SK-N-SH (cell line): ENCODE measurements at regions not wholly inside any gene's neighbourhood (a gene's known extent, or its start where the extent isn't known, plus 50 kb on each side); places are given as distances from the start of the nearest gene placed in this dataset.

Experiments used
- CTCF ChIA-PET: fragments of 300-600, 350-600 bp; formaldehyde crosslinking; extraction: SDS; loops from one replicate; lab custom pipeline; 2021; lab: Yijun Ruan, JAX
- POLR2A ChIA-PET: fragments of 350-600 bp; sonication (Branson Sonifier 250); formaldehyde crosslinking; extraction: SDS; loops from one replicate; lab custom pipeline; 2020; ENCODE audit warnings: antibody characterized with exemption, inconsistent platforms; lab: Yijun Ruan, JAX
- DNase-seq: peaks from one replicate; pipeline ENCODE4 v3.0.0; 2012
- H2AFZ ChIP-seq: fragments of 200-600 bp; sonication (generic); 2 replicates; pipeline ENCODE4 v1.8.1; 2016; ENCODE audit warnings: antibody characterized with exemption, mild to moderate bottlenecking, low read depth
- H3F3A ChIP-seq: fragments of 200-600 bp; sonication (generic); replicated peaks from 2 replicates; pipeline ENCODE3; 2016; ENCODE audit warnings: antibody characterized with exemption, mild to moderate bottlenecking; ENCODE audit not compliant: insufficient read depth
- H3K27ac ChIP-seq, 2 experiments: fragments of 200-500 bp in 1 of 2; fragments of 200-600 bp in 1 of 2; sonication (Bioruptor generic) in 1 of 2; sonication (generic), shearing (Covaris generic) in 1 of 2; 2 replicates each; pipeline versions ENCODE4 v1.5.1 to v1.6.1; 2014 to 2016; ENCODE audit warnings: low read depth in 2 of 2, inconsistent platforms in 1 of 2, low read length in 1 of 2, mild to moderate bottlenecking in 1 of 2, mixed read lengths in 1 of 2
- H3K27me3 ChIP-seq: fragments of 200-600 bp; sonication (generic), shearing (Covaris generic); 2 replicates; pipeline ENCODE4 v1.6.1; 2016; ENCODE audit warnings: mixed run types; ENCODE audit not compliant: insufficient read depth
- H3K36me3 ChIP-seq, 2 experiments: fragments of 200-500 bp in 1 of 2; fragments of 200-600 bp in 1 of 2; sonication (Bioruptor generic) in 1 of 2; sonication (generic) in 1 of 2; replicated peaks in 1 of 2; 2 replicates each; pipeline versions ENCODE3 to v1.5.1; 2014 to 2016; ENCODE audit warnings: low read length in 1 of 2, mild to moderate bottlenecking in 1 of 2; ENCODE audit not compliant: insufficient read depth in 2 of 2, control insufficient read depth in 1 of 2
- H3K4me1 ChIP-seq, 2 experiments: fragments of 200-500 bp in 1 of 2; fragments of 200-600 bp in 1 of 2; sonication (Bioruptor generic) in 1 of 2; sonication (generic), shearing (Covaris generic) in 1 of 2; 2 replicates each; pipeline versions ENCODE4 v1.5.1 to v1.6.1; 2014 to 2016; ENCODE audit warnings: low read depth in 1 of 2, low read length in 1 of 2, mixed run types in 1 of 2; ENCODE audit not compliant: insufficient read depth in 2 of 2, control insufficient read depth in 1 of 2
- H3K4me2 ChIP-seq: fragments of 200-600 bp; sonication (generic), shearing (Covaris generic); 2 replicates; pipeline ENCODE4 v1.6.1; 2017; ENCODE audit warnings: mixed run types
- H3K4me3 ChIP-seq, 2 experiments: fragments of 200-500 bp in 1 of 2; fragments of 200-600 bp in 1 of 2; sonication (Bioruptor generic) in 1 of 2; sonication (generic), shearing (Covaris generic) in 1 of 2; 2 replicates each; pipeline versions ENCODE4 v1.5.1 to v1.8.1; 2014 to 2016; ENCODE audit warnings: low read depth in 2 of 2, inconsistent platforms in 1 of 2, low read length in 1 of 2, mild to moderate bottlenecking in 1 of 2, mixed read lengths in 1 of 2, moderate library complexity in 1 of 2
- H3K79me2 ChIP-seq: fragments of 200-600 bp; sonication (generic); 2 replicates; pipeline ENCODE4 v1.8.1; 2017; ENCODE audit warnings: mild to moderate bottlenecking; ENCODE audit not compliant: insufficient read depth
- H3K9ac ChIP-seq: fragments of 200-600 bp; sonication (generic); 2 replicates; pipeline ENCODE4 v1.6.1; 2017; ENCODE audit warnings: mixed run types
- H3K9me2 ChIP-seq: fragments of 200-600 bp; sonication (generic); 2 replicates; pipeline ENCODE4 v1.6.1; 2017; ENCODE audit warnings: mixed run types
- H3K9me3 ChIP-seq: fragments of 200-600 bp; sonication (generic); 2 replicates; pipeline ENCODE4 v1.6.1; 2017; ENCODE audit warnings: mixed run types, mild to moderate bottlenecking, moderate library complexity
- H4K20me1 ChIP-seq: fragments of 200-600 bp; sonication (generic); 2 replicates; pipeline ENCODE4 v1.6.1; 2017; ENCODE audit warnings: mild to moderate bottlenecking, mixed run types; ENCODE audit not compliant: insufficient read depth
- ELF1 ChIP-seq: IDR thresholded peaks from 2 replicates; pipeline ENCODE4 v1.4.0; 2012
- EP300 ChIP-seq, 2 experiments: IDR thresholded peaks; 2 replicates each; pipeline versions ENCODE4 v1.4.0 to v1.6.1; 2012; ENCODE audit warnings: borderline replicate concordance in 1 of 2, low read depth in 1 of 2, low read length in 1 of 2
- FOSL2 ChIP-seq: IDR thresholded peaks from 2 replicates; pipeline ENCODE4 v1.4.0; 2012; ENCODE audit warnings: low read depth, mild to moderate bottlenecking, moderate library complexity, borderline replicate concordance
- FOXJ3 ChIP-seq: sonication (generic); formaldehyde crosslinking; IDR thresholded peaks from 2 replicates; pipeline ENCODE4 v1.5.1; 2020; ENCODE audit warnings: mild to moderate bottlenecking, missing genetic modification reagents
- FOXM1 ChIP-seq: IDR thresholded peaks from 2 replicates; pipeline ENCODE4 v1.4.0; 2012; ENCODE audit warnings: low read depth, mild to moderate bottlenecking
- GABPA ChIP-seq: IDR thresholded peaks from 2 replicates; pipeline ENCODE4 v1.4.0; 2012; ENCODE audit warnings: low read depth, mild to moderate bottlenecking
- GATA2 ChIP-seq: sonication (generic); formaldehyde crosslinking; IDR thresholded peaks from 2 replicates; pipeline ENCODE4 v1.5.0; 2020; ENCODE audit warnings: mild to moderate bottlenecking, missing genetic modification reagents
- IRF3 ChIP-seq: fragments of 150-350 bp; IDR thresholded peaks from 2 replicates; pipeline ENCODE4 v1.6.1; 2016; ENCODE audit warnings: mild to moderate bottlenecking, low read depth, low read length
- JUND ChIP-seq: IDR thresholded peaks from 2 replicates; pipeline ENCODE4 v1.4.0; 2012
- MAX ChIP-seq: IDR thresholded peaks from 2 replicates; pipeline ENCODE4 v1.4.0; 2012; ENCODE audit warnings: low read depth
- NFIC ChIP-seq: IDR thresholded peaks from 2 replicates; pipeline ENCODE4 v1.4.0; 2012; ENCODE audit warnings: borderline replicate concordance
- PBX3 ChIP-seq: IDR thresholded peaks from 2 replicates; pipeline ENCODE4; 2012
- POLR2AphosphoS5 ChIP-seq: IDR thresholded peaks from 2 replicates; pipeline ENCODE4 v1.6.1; 2012; ENCODE audit warnings: low read depth, low read length
- RAD21 ChIP-seq: IDR thresholded peaks from 2 replicates; pipeline ENCODE4 v1.6.1; 2012; ENCODE audit warnings: mild to moderate bottlenecking, low read length
- RCOR1 ChIP-seq: fragments of 150-350 bp; IDR thresholded peaks from 2 replicates; pipeline ENCODE4 v1.6.1; 2017; ENCODE audit warnings: antibody characterized with exemption, low read length
- REST ChIP-seq: IDR thresholded peaks from 2 replicates; pipeline ENCODE4 v1.6.1; 2012; ENCODE audit warnings: mild to moderate bottlenecking, low read depth, low read length, moderate library complexity
- RXRA ChIP-seq: IDR thresholded peaks from 2 replicates; pipeline ENCODE4 v1.4.0; 2012; ENCODE audit warnings: low read depth, mild to moderate bottlenecking, borderline replicate concordance
- SIN3A ChIP-seq: IDR thresholded peaks from 2 replicates; pipeline ENCODE4 v1.6.1; 2012; ENCODE audit warnings: low read depth, mild to moderate bottlenecking, low read length, moderate library complexity, borderline replicate concordance
- SMC3 ChIP-seq: IDR thresholded peaks from 2 replicates; pipeline ENCODE4 v1.6.1; 2012; ENCODE audit warnings: low read depth, low read length, improper control_type of control experiment
- TCF12 ChIP-seq: IDR thresholded peaks from 2 replicates; pipeline ENCODE4 v1.4.0; 2012
- TEAD4 ChIP-seq: IDR thresholded peaks from 2 replicates; pipeline ENCODE4 v1.4.0; 2012; ENCODE audit warnings: mild to moderate bottlenecking, borderline replicate concordance; ENCODE audit not compliant: insufficient read depth
- USF2 ChIP-seq: fragments of 150-350 bp; IDR thresholded peaks from 2 replicates; pipeline ENCODE4 v1.6.1; 2017; ENCODE audit warnings: antibody characterized with exemption, low read length, low read depth, borderline replicate concordance
- ZBTB33 ChIP-seq: IDR thresholded peaks from 2 replicates; pipeline ENCODE4 v1.4.0; 2012; ENCODE audit warnings: low read depth, borderline replicate concordance
- WGBS: methylation state at CpG from one replicate; pipeline ENCODE4 v1.1.6; 2017; ENCODE audit warnings: low lambda C conversion rate; 5-methylcytosine and 5-hydroxymethylcytosine counted together
- TF ChIP-seq, protein P1 (sequence below): IDR thresholded peaks from 2 replicates; pipeline ENCODE4 v1.4.0; 2012; ENCODE audit warnings: low read depth, borderline replicate concordance

GRCh38 chr12:84191779-84192178, 720.8 kb downstream of the SLC6A15 start (continued):
- TF ChIP-seq SMC3 = no peak

DNA sequence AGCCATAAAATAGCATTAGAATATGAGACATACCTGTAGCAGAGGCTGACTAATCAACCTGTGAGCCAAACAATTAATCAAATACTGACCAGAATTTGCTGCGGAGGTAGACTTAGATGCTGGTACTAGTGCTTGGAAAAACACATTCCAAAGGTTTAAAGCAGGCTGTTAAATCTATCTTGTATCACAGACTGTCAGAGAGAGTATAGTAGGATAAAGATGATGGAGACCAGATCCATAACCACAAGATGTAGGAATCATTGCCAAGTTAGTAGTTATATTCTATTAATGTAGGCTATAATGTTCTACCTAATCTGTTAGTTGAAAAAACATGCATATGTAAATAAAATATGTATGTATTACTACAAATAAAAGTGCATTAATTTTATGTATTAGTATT, 726.2 kb downstream of the SLC6A15 start:
- no peak overlapping the region for H3K9ac ChIP-seq
- H3K27ac ChIP-seq = peak overlapping the region in 1 of 2 experiments; percentile 75; a peak in 1 of 4 replicates
- POLR2A ChIA-PET = no interaction called here
- peak; percentile 11 for DNase-seq
- H3F3A ChIP-seq = no peaks in the 10 kb centered on the region
- no peaks in the 10 kb centered on the region for H3K9me2 ChIP-seq
- no peaks in the 10 kb centered on the region for H3K79me2 ChIP-seq
- H3K9me3 ChIP-seq = no peaks in the 10 kb centered on the region
- H3K4me2 ChIP-seq = no peak overlapping the region
- H4K20me1 ChIP-seq = no peaks in the 10 kb centered on the region
- no peak overlapping the region for H2AFZ ChIP-seq
- CTCF ChIA-PET = no interaction called here
- WGBS = 0% methylated on average over 1 of the region's 1 CpG
- H3K27me3 ChIP-seq = no peaks in the 10 kb centered on the region
- H3K36me3 ChIP-seq = peaks cover 0 to 4% of the 10 kb centered on the region in 2 experiments
- H3K4me1 ChIP-seq = peaks cover 0 to 2% of the 10 kb centered on the region in 2 experiments; a peak in 1 of 4 replicates
- H3K4me3 ChIP-seq = no peak overlapping the region
- TF ChIP-seq FOSL2 (peak; percentile 44; the same call in 1 of the 2 replicates), POLR2AphosphoS5 (peak; percentile 94), EP300 (IDR thresholded peaks at IDR 0.05; ENCODE audit: borderline replicate concordance in 1 of 2, low read depth in 1 of 2, low read length in 1 of 2) (peak; percentile 84 to 89), RXRA (peak; percentile 60; the same call in 1 of the 2 replicates), REST (no peak), TEAD4 (peak; percentile 93), ZBTB33 (peak; percentile 38; the same call in 1 of the 2 replicates), ELF1 (no peak), FOXJ3 (no peak), PBX3 (peak; percentile 95), JUND (peak; percentile 88), NFIC (peak; percentile 93), RCOR1 (peak; percentile 85), TCF12 (peak; percentile 99), FOXM1 (peak; percentile 81), GABPA (no peak), GATA2 (CRISPR knock-in tag) (no peak; the same call in 1 of the 2 replicates), USF2 (no peak), SIN3A (no peak), IRF3 (no peak), RAD21 (peak; percentile 11; the same call in 1 of the 2 replicates), MAX (no peak)
- TF ChIP-seq, protein P1, sequence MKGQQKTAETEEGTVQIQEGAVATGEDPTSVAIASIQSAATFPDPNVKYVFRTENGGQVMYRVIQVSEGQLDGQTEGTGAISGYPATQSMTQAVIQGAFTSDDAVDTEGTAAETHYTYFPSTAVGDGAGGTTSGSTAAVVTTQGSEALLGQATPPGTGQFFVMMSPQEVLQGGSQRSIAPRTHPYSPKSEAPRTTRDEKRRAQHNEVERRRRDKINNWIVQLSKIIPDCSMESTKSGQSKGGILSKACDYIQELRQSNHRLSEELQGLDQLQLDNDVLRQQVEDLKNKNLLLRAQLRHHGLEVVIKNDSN = no peak
